HepG2 (cell line): ENCODE measurements at regions not wholly inside any gene's neighbourhood (a gene's known extent, or its start where the extent isn't known, plus 50 kb on each side); places are given as distances from the start of the nearest gene placed in this dataset.

ENCODE experiments used
- ATAC-seq: fragments of 200-7000 bp; cut with Tn5 transposase; 3 replicates; pipeline ENCODE4 v1.9.1; 2020; ENCODE audit warnings: mild to moderate bottlenecking, moderate library complexity
- BruUV-seq: library from RNA; stranded (reverse); fragments of 400-500 nt; replicated peaks from 2 replicates; lab custom pipeline; 2021; lab: Mats Ljungman, UMichigan
- CTCF ChIA-PET: fragments of 300-600 bp; formaldehyde crosslinking; extraction: SDS; loops from one replicate; lab custom pipeline; 2021; ENCODE audit warnings: low total read pairs, inconsistent platforms, low intra/inter-chr PET ratio; lab: Yijun Ruan, JAX
- POLR2A ChIA-PET: fragments of 350-600 bp; sonication (Branson Sonifier 250); formaldehyde crosslinking; loops from one replicate; lab custom pipeline; 2020; ENCODE audit warnings: antibody characterized with exemption, inconsistent platforms; lab: Yijun Ruan, JAX
- DNase-seq: peaks from one replicate; pipeline ENCODE4 v3.0.0-alpha.2; 2015; ENCODE audit warnings: low spot score
- FAIRE-seq: peaks from 3 replicates; lab custom pipeline; 2011; peaks lifted over from hg19 to GRCh38; lab: Jason Lieb, UNC
- H2AFZ ChIP-seq: one replicate; pipeline ENCODE4 v1.6.1; 2011; ENCODE audit warnings: low read length, inconsistent platforms
- H3K27ac ChIP-seq: fragments of 300-600 bp; 3 replicates; pipeline ENCODE4 v1.8.0; 2011; ENCODE audit warnings: mixed run types, mild to moderate bottlenecking, mixed read lengths, low read length, inconsistent platforms; ENCODE audit not compliant: insufficient read depth; ENCODE audit errors: extremely low read length
- H3K27me3 ChIP-seq, 2 experiments: fragments of 200-600 bp in 1 of 2; 2 replicates in 1 of 2; 3 replicates in 1 of 2; pipeline versions ENCODE4 v1.6.0 to v1.8.0; 2011; ENCODE audit warnings: low read length in 2 of 2, mild to moderate bottlenecking in 2 of 2, moderate library complexity in 2 of 2, inconsistent platforms in 1 of 2; ENCODE audit not compliant: insufficient read depth in 2 of 2, control insufficient read depth in 1 of 2
- H3K36me3 ChIP-seq, 2 experiments: fragments of 200-600 bp in 1 of 2; replicated peaks in 1 of 2; 2 replicates in 1 of 2; 3 replicates in 1 of 2; pipeline versions ENCODE4 v1.5.1 to v1.8.0; 2011; ENCODE audit warnings: low read length in 2 of 2, inconsistent platforms in 1 of 2; ENCODE audit not compliant: insufficient read depth in 2 of 2, control insufficient read depth in 1 of 2
- H3K4me1 ChIP-seq: 2 replicates; pipeline ENCODE4 v1.5.1; 2012; ENCODE audit warnings: low read length, inconsistent platforms; ENCODE audit not compliant: insufficient read depth
- H3K4me2 ChIP-seq: 2 replicates; pipeline ENCODE4 v1.6.0; 2011; ENCODE audit warnings: low read depth, low read length, inconsistent platforms
- H3K4me3 ChIP-seq, 3 experiments: fragments of 200-600 bp in 1 of 3; sonication (generic), shearing (Covaris generic) in 1 of 3; replicated peaks in 1 of 3; 2 replicates each; pipeline ENCODE4 v1.5.1; 2011 to 2016; ENCODE audit warnings: low read length in 3 of 3, inconsistent platforms in 2 of 3, low read depth in 2 of 3, mild to moderate bottlenecking in 2 of 3, control low read depth in 1 of 3, mixed read lengths in 1 of 3; ENCODE audit not compliant: insufficient read depth in 1 of 3
- H3K79me2 ChIP-seq: one replicate; pipeline ENCODE4 v1.6.1; 2011; ENCODE audit warnings: low read length, inconsistent platforms; ENCODE audit not compliant: insufficient read depth
- H3K9ac ChIP-seq: 2 replicates; pipeline ENCODE4 v1.6.0; 2011; ENCODE audit warnings: mild to moderate bottlenecking, low read depth, low read length, inconsistent platforms; ENCODE audit not compliant: insufficient read depth
- H3K9me3 ChIP-seq: 2 replicates; pipeline ENCODE4 v1.5.1; 2012; ENCODE audit warnings: mild to moderate bottlenecking, low read length
- H4K20me1 ChIP-seq: 2 replicates; pipeline ENCODE4 v1.6.0; 2011; ENCODE audit warnings: inconsistent platforms, mild to moderate bottlenecking, low read length, moderate library complexity; ENCODE audit not compliant: insufficient read depth
- ETV5 ChIP-seq: IDR thresholded peaks from 2 replicates; pipeline ENCODE4 v1.6.1; 2018; ENCODE audit warnings: missing biosample characterization, missing genetic modification reagents, inconsistent platforms, borderline replicate concordance
- SIN3A ChIP-seq: IDR thresholded peaks from 2 replicates; pipeline ENCODE4 v1.6.1; 2011; ENCODE audit warnings: low read depth, mild to moderate bottlenecking, control low read depth, low read length, borderline replicate concordance
- SNAI1 ChIP-seq: sonication (generic); formaldehyde crosslinking; IDR thresholded peaks from 2 replicates; pipeline ENCODE4 v1.5.0; 2020; ENCODE audit warnings: mild to moderate bottlenecking, missing genetic modification reagents, borderline replicate concordance
- TP53 ChIP-seq: sonication (generic); formaldehyde crosslinking; conservative IDR thresholded peaks from 2 replicates; pipeline ENCODE4 v1.4.0; 2020; ENCODE audit warnings: missing genetic modification reagents
- ZNF30 ChIP-seq: sonication (generic); formaldehyde crosslinking; IDR thresholded peaks from 2 replicates; pipeline ENCODE4 v1.5.0; 2020; ENCODE audit warnings: mild to moderate bottlenecking, missing genetic modification reagents
- ZNF629 ChIP-seq: sonication (generic); formaldehyde crosslinking; conservative IDR thresholded peaks from 2 replicates; pipeline ENCODE4 v1.5.0; 2020; ENCODE audit warnings: missing genetic modification reagents
- WGBS: methylation state at CpG from one replicate; pipeline ENCODE4 v1.1.6; 2017; ENCODE audit warnings: low lambda C conversion rate; 5-methylcytosine and 5-hydroxymethylcytosine counted together
- in situ Hi-C: cut with HindIII; loops from 2 replicates; pipeline ENCODE4 v1.10.0; 2017; ENCODE audit warnings: low pct_unique_long_range_greater_than_20kb; ENCODE audit not compliant: extremely low pct_ligation_motif_present
- intact Hi-C: fragments of 100-400 bp; cut with micrococcal nuclease; formaldehyde crosslinking; loops from one replicate; pipeline ENCODE4 v1.10.0; 2022; ENCODE audit not compliant: unreplicated experiment
- TF ChIP-seq, protein P1 (sequence below): sonication (generic); formaldehyde crosslinking; IDR thresholded peaks from 2 replicates; pipeline ENCODE4 v1.5.0; 2020; ENCODE audit warnings: missing genetic modification reagents, mild to moderate bottlenecking, borderline replicate concordance
- TF ChIP-seq, protein P2 (sequence below): sonication (generic); formaldehyde crosslinking; IDR thresholded peaks from 2 replicates; pipeline ENCODE4 v1.5.1; 2020; ENCODE audit warnings: mild to moderate bottlenecking, missing genetic modification reagents, moderate library complexity
- TF ChIP-seq, protein P3 (sequence below): sonication (generic); formaldehyde crosslinking; IDR thresholded peaks from 2 replicates; pipeline ENCODE4 v1.5.1; 2020; ENCODE audit warnings: missing genetic modification reagents, mild to moderate bottlenecking, borderline replicate concordance

DNA sequence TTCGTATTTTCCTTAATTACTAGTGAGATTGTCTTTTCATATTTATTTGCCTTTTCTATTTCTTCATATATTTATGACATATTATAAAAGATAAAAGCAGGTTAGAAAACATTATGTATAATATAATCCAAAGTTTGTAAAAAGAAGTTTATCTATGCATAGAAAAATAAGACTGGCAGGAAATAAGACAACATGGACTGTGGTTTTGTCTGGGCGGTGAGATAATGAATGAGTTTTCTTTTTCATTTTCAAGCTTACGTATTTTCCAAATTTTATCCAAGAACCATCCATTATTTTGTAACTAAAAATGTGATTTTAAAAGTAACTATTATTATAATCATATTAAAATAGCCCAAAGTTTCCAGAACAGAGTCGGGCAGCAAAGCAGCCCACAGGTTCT is 109.8 kb upstream of the MVB12B start:
- intact Hi-C loops (no loop called here), in situ Hi-C loops (no loop called here)
- H3K27me3 ChIP-seq: peaks cover 1 to 34% of the 10 kb centered on the region in 2 experiments; a peak in 2 of 5 replicates
- no peak overlapping the region for H3K4me3 ChIP-seq
- no peak for DNase-seq
- POLR2A ChIA-PET: no interaction called here
- no peak for TF ChIP-seq ETV5 (CRISPR knock-in tag)
- no peak for TF ChIP-seq SIN3A
- TF ChIP-seq, protein P1, sequence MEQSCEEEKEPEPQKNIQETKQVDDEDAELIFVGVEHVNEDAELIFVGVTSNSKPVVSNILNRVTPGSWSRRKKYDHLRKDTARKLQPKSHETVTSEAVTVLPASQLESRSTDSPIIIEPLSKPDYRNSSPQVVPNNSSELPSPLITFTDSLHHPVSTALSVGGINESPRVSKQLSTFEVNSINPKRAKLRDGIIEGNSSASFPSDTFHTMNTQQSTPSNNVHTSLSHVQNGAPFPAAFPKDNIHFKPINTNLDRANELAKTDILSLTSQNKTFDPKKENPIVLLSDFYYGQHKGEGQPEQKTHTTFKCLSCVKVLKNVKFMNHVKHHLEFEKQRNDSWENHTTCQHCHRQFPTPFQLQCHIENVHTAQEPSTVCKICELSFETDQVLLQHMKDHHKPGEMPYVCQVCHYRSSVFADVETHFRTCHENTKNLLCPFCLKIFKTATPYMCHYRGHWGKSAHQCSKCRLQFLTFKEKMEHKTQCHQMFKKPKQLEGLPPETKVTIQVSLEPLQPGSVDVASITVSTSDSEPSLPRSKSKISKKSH: no peak
- no peak for TF ChIP-seq ZNF30
- no peaks in the 10 kb centered on the region; the same call in 1 of the 2 replicates for H3K9me3 ChIP-seq
- FAIRE-seq: no peak
- 34% methylated on average over 4 of the region's 4 CpGs for WGBS
- no peaks in the 10 kb centered on the region for H4K20me1 ChIP-seq
- ATAC-seq: no peak
- H3K27ac ChIP-seq: no peak overlapping the region
- no peak overlapping the region for H3K9ac ChIP-seq
- no peaks in the 10 kb centered on the region for H3K4me1 ChIP-seq
- no peak overlapping the region for H2AFZ ChIP-seq
- no TSS peak for BruUV-seq
- CTCF ChIA-PET: no interaction called here
- H3K4me2 ChIP-seq: no peak overlapping the region
- no peaks in the 10 kb centered on the region for H3K79me2 ChIP-seq
- H3K36me3 ChIP-seq: no peaks in the 10 kb centered on the region

DNA sequence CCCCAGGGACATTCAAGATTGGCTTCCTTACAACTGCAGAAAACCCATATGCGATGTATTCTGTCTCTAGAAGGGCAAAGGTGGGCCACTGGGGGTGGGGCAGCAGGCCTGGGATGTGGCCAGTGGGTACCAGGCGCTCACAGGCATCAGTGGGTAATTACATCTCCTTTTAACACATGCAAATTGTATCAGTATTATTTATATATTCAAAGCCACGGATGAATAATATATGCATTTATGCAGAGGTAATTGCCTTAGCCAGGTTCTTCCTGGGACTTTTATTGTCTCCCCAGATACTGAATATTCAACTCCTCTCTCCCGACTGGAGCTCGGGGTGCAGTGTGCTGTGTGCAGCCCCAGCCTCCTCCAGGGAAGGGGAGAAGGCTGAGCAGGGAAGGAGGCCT is 109.4 kb upstream of the MVB12B start:
- no TSS peak for BruUV-seq
- no peak overlapping the region for H3K4me2 ChIP-seq
- intact Hi-C loops (no loop called here), in situ Hi-C loops (no loop called here)
- no peak overlapping the region for H3K9ac ChIP-seq
- no peaks in the 10 kb centered on the region; the same call in 1 of the 2 replicates for H3K9me3 ChIP-seq
- 38% methylated on average over 5 of the region's 5 CpGs for WGBS
- FAIRE-seq: no peak
- POLR2A ChIA-PET: no interaction called here
- ATAC-seq: no peak
- no peak overlapping the region for H3K27ac ChIP-seq
- H3K4me1 ChIP-seq: no peaks in the 10 kb centered on the region
- H3K79me2 ChIP-seq: no peaks in the 10 kb centered on the region
- no peak overlapping the region for H3K4me3 ChIP-seq
- H4K20me1 ChIP-seq: no peaks in the 10 kb centered on the region
- no peaks in the 10 kb centered on the region for H3K36me3 ChIP-seq
- H2AFZ ChIP-seq: no peak overlapping the region
- H3K27me3 ChIP-seq: peaks cover 1 to 38% of the 10 kb centered on the region in 2 experiments; a peak in 2 of 5 replicates
- no peak for DNase-seq
- CTCF ChIA-PET: no interaction called here
- TF ChIP-seq, protein P2, sequence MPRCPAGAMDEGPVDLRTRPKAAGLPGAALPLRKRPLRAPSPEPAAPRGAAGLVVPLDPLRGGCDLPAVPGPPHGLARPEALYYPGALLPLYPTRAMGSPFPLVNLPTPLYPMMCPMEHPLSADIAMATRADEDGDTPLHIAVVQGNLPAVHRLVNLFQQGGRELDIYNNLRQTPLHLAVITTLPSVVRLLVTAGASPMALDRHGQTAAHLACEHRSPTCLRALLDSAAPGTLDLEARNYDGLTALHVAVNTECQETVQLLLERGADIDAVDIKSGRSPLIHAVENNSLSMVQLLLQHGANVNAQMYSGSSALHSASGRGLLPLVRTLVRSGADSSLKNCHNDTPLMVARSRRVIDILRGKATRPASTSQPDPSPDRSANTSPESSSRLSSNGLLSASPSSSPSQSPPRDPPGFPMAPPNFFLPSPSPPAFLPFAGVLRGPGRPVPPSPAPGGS (CRISPR knock-in tag): no peak
- no peak for TF ChIP-seq ZNF629
- TF ChIP-seq TP53: no peak
- TF ChIP-seq, protein P3, sequence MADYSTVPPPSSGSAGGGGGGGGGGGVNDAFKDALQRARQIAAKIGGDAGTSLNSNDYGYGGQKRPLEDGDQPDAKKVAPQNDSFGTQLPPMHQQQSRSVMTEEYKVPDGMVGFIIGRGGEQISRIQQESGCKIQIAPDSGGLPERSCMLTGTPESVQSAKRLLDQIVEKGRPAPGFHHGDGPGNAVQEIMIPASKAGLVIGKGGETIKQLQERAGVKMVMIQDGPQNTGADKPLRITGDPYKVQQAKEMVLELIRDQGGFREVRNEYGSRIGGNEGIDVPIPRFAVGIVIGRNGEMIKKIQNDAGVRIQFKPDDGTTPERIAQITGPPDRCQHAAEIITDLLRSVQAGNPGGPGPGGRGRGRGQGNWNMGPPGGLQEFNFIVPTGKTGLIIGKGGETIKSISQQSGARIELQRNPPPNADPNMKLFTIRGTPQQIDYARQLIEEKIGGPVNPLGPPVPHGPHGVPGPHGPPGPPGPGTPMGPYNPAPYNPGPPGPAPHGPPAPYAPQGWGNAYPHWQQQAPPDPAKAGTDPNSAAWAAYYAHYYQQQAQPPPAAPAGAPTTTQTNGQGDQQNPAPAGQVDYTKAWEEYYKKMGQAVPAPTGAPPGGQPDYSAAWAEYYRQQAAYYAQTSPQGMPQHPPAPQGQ (CRISPR knock-in tag): no peak
- TF ChIP-seq SNAI1 (CRISPR knock-in tag): no peak
- TF ChIP-seq, protein P1: no peak
